ENCODE measurements at regions not wholly inside any gene's neighbourhood (a gene's known extent, or its start where the extent isn't known, plus 50 kb on each side); places are given as distances from the start of the nearest gene placed in this dataset.

DNA sequence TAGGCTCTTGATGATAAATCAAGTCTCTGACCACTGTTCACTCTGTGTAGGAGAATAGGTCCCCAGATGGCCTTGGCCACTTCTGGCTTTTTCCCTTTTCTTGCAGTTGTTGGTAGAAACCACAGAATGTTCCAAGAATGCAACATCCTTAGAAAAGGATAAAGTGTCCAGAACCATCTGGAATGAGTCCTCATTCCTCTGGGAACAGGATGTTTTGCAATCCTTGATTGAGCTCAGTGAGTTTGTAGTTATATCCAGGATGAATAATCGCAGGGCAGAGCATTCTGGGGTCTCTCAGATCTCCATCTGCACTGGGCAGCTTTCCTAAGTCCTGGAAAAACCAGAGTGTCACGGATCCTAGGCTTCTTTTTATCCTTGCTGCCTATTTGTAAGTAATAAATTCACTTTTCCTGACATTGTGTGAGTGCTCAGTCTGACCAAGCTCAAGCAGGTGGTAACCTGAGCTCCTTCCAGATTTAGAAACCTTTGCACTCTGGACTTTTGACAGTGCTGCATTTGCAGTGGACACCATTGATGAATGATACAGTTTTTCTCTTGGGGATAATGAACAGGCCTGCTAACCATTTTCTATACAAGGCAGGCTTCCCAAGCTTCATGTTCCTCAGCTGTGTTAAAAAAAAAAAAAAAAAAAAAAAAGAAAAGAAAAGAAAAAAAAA, 1028.6 kb downstream of the OTOL1 start:
- TF ChIP-seq, protein P1, sequence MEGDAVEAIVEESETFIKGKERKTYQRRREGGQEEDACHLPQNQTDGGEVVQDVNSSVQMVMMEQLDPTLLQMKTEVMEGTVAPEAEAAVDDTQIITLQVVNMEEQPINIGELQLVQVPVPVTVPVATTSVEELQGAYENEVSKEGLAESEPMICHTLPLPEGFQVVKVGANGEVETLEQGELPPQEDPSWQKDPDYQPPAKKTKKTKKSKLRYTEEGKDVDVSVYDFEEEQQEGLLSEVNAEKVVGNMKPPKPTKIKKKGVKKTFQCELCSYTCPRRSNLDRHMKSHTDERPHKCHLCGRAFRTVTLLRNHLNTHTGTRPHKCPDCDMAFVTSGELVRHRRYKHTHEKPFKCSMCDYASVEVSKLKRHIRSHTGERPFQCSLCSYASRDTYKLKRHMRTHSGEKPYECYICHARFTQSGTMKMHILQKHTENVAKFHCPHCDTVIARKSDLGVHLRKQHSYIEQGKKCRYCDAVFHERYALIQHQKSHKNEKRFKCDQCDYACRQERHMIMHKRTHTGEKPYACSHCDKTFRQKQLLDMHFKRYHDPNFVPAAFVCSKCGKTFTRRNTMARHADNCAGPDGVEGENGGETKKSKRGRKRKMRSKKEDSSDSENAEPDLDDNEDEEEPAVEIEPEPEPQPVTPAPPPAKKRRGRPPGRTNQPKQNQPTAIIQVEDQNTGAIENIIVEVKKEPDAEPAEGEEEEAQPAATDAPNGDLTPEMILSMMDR (IDR thresholded peaks at IDR 0.05; ENCODE audit: unreplicated experiment), result no peak
- H3K36me3 Mint-ChIP-seq, result no peaks in the 10 kb centered on the region

DNA sequence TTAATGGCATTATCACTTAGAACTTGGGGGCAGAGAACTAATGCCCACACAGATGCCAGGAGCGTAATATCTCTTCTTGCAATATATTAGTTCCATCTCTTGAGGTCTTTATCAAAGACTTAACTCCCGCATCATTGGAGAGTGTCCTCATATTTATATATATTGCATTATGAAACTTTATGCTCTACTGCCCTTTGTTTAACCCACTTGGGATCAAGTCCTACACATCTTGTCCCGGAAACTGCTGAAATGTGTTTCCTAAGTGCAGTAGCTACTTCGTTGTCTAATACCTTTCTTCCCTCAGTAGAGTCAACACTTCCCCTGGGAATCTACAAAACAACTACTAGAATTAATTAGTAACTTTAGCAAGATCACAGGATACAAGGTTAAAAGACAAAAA, 1029.2 kb downstream of the OTOL1 start:
- peaks cover 5% of the 10 kb centered on the region for H3K4me1 Mint-ChIP-seq
- TF ChIP-seq, protein P1 (IDR thresholded peaks at IDR 0.05; ENCODE audit: unreplicated experiment), result no peak
- H3K27ac Mint-ChIP-seq, result no peak overlapping the region
- peaks cover 7% of the 10 kb centered on the region for H3K9me3 Mint-ChIP-seq
- H3K36me3 Mint-ChIP-seq, result no peaks in the 10 kb centered on the region
- DNase-seq (ENCODE audit: low spot score in 2 of 2, unreplicated experiment in 2 of 2), result no peak
- H3K4me3 Mint-ChIP-seq, result no peak overlapping the region
- H3K27me3 Mint-ChIP-seq (ENCODE audit: low read depth), result no peaks in the 10 kb centered on the region

More for the DNA sequence above, 1028.6 kb downstream of the OTOL1 start:
- peaks cover 7% of the 10 kb centered on the region for H3K9me3 Mint-ChIP-seq
- peaks cover 5% of the 10 kb centered on the region for H3K4me1 Mint-ChIP-seq
- no peak for DNase-seq (ENCODE audit: low spot score in 2 of 2, unreplicated experiment in 2 of 2)
- H3K27ac Mint-ChIP-seq, result no peak overlapping the region
- no peak overlapping the region for H3K4me3 Mint-ChIP-seq
- no peaks in the 10 kb centered on the region for H3K27me3 Mint-ChIP-seq (ENCODE audit: low read depth)

DNA sequence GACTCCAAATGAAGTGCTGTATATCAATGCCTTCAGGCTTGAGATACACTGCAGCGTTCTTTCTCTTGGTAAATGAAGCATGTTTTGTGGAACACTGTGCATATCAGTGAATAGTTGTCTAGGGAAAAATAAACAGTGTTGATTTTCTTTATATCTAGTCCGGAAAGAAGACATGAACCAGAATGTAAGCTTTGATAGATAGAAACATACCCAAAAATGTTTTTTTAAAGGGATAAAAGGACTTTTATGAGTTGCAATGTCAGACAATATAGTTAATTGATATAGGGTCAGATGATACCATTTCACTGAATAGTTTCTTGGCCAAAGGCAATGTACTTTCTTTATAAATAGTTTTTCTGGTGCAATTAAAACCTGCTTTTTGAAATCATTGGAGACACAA, 1037.8 kb downstream of the OTOL1 start:
- Mint-ChIP-seq H3K9me3 (no peaks in the 10 kb centered on the region), H3K4me1 (peaks cover 11% of the 10 kb centered on the region), H3K27ac (no peak overlapping the region), H3K36me3 (no peaks in the 10 kb centered on the region), H3K4me3 (no peak overlapping the region), H3K27me3 (ENCODE audit: low read depth) (no peaks in the 10 kb centered on the region)
- TF ChIP-seq, protein P1 (IDR thresholded peaks at IDR 0.05; ENCODE audit: unreplicated experiment), result no peak
- no peak for DNase-seq (ENCODE audit: low spot score in 2 of 2, unreplicated experiment in 2 of 2)

DNA sequence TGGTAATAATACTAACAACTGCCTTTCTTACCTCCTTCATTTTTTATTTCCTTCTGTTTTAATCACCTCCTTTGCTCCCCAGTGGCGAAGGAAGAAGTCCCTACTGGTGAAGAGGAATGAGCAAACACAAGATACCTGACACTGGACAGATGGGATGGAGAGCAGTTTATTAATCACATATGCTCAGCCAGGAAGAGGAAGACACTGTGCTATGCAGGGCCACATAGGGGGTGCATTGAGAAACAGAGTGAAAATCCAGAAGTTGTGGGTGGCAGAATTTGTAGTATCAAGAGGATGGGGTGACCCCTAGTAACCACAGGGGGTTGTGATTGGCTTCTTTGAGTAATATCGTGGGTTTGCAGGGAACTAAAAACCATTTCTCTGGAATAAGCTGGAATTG, 1041.9 kb downstream of the OTOL1 start:
- Mint-ChIP-seq H3K4me3 (no peak overlapping the region), H3K9me3 (no peaks in the 10 kb centered on the region), H3K27me3 (ENCODE audit: low read depth) (no peaks in the 10 kb centered on the region)

DNA sequence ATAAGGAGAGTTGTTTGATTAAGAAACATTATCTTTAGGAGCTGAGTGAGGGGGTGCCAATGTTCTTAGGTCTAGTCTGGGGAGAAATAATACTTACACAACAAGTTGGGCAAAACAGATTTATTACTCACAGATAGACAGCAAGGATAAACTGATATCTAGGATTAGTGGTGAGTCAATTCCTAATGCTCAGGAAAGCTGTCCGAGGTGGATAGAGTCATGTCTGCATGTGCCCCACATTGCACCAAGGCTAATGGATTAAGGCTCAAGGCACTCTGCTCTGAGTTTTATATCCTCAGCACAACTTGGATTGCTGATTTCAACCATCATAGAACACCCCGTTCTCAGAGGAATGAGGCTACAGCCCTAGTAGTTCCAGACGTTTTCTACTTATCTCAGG, 1042.3 kb downstream of the OTOL1 start:
- Mint-ChIP-seq H3K27me3 (ENCODE audit: low read depth) (no peaks in the 10 kb centered on the region), H3K36me3 (no peaks in the 10 kb centered on the region), H3K9me3 (no peaks in the 10 kb centered on the region), H3K27ac (no peak overlapping the region), H3K4me3 (no peak overlapping the region), H3K4me1 (peaks cover 11% of the 10 kb centered on the region)
- DNase-seq (ENCODE audit: low spot score in 2 of 2, unreplicated experiment in 2 of 2), result no peak
- TF ChIP-seq, protein P1 (IDR thresholded peaks at IDR 0.05; ENCODE audit: unreplicated experiment), result no peak

More for the DNA sequence above, 1041.9 kb downstream of the OTOL1 start:
- Mint-ChIP-seq H3K4me1 (peaks cover 11% of the 10 kb centered on the region), H3K27ac (no peak overlapping the region), H3K36me3 (no peaks in the 10 kb centered on the region)
- TF ChIP-seq, protein P1 (IDR thresholded peaks at IDR 0.05; ENCODE audit: unreplicated experiment), result no peak
- DNase-seq (ENCODE audit: low spot score in 2 of 2, unreplicated experiment in 2 of 2), result no peak

Data from mesothelial cell of epicardium (in vitro differentiated cells).